WTC11 (cell line): ENCODE measurements at regions not wholly inside any gene's neighbourhood (a gene's known extent, or its start where the extent isn't known, plus 50 kb on each side); places are given as distances from the start of the nearest gene placed in this dataset.

ENCODE experiments used
- ATAC-seq: fragments of 200-7000 bp; cut with Tn5 transposase; 2 replicates; pipeline ENCODE4 v1.10.0; 2021; ENCODE audit warnings: mild to moderate bottlenecking, moderate library complexity
- CTCF ChIA-PET: fragments of 300-600 bp; sonication (Branson Sonifier 250); formaldehyde crosslinking; loops from one replicate; lab custom pipeline; 2021; ENCODE audit warnings: antibody characterized with exemption; lab: Charles Lee
- POLR2A ChIA-PET: fragments of 350-600 bp; sonication (Branson Sonifier 250); formaldehyde crosslinking; loops from one replicate; lab custom pipeline; 2021; ENCODE audit warnings: antibody characterized with exemption; lab: Charles Lee
- DNase-seq: peaks from one replicate; pipeline ENCODE4 v3.0.0; 2021; ENCODE audit warnings: low spot score
- H3K27ac Mint-ChIP-seq: 2 replicates; pipeline ENCODE4 v1.8.0; 2021; ENCODE audit warnings: mixed read lengths
- H3K27me3 Mint-ChIP-seq: 2 replicates; pipeline ENCODE4 v1.8.0; 2021; ENCODE audit warnings: low read depth, mild to moderate bottlenecking, moderate library complexity, mixed read lengths
- H3K36me3 Mint-ChIP-seq: 2 replicates; pipeline ENCODE4 v1.8.0; 2021; ENCODE audit warnings: mixed read lengths
- H3K4me1 Mint-ChIP-seq: 2 replicates; pipeline ENCODE4 v1.8.0; 2022; ENCODE audit warnings: mixed read lengths
- H3K4me3 Mint-ChIP-seq: 2 replicates; pipeline ENCODE4 v1.8.0; 2021; ENCODE audit warnings: mild to moderate bottlenecking, moderate library complexity, mixed read lengths
- H3K9me3 Mint-ChIP-seq: 2 replicates; pipeline ENCODE4 v1.8.0; 2021; ENCODE audit warnings: mixed read lengths
- AFF4 ChIP-seq: sonication (generic); formaldehyde crosslinking; IDR thresholded peaks from 2 replicates; pipeline ENCODE4 v1.8.1; 2023; ENCODE audit warnings: mild to moderate bottlenecking, missing genetic modification reagents, borderline replicate concordance
- ATF1 ChIP-seq: sonication (generic); formaldehyde crosslinking; IDR thresholded peaks from 2 replicates; pipeline ENCODE4 v1.8.1; 2023; ENCODE audit warnings: mild to moderate bottlenecking, moderate library complexity, missing genetic modification reagents
- CBFB ChIP-seq: sonication (generic); formaldehyde crosslinking; IDR thresholded peaks from 2 replicates; pipeline ENCODE4 v1.8.1; 2022; ENCODE audit warnings: mild to moderate bottlenecking, low read depth, missing genetic modification reagents
- CREM ChIP-seq: sonication (generic); formaldehyde crosslinking; IDR thresholded peaks from 2 replicates; pipeline ENCODE4 v1.8.1; 2022; ENCODE audit warnings: mild to moderate bottlenecking, missing genetic modification reagents, moderate library complexity
- EMX1 ChIP-seq: fragments of 250-450 bp; sonication (Bioruptor Pico); IDR thresholded peaks from 2 replicates; pipeline ENCODE4 v1.8.0; 2021; ENCODE audit warnings: mild to moderate bottlenecking
- FOXP1 ChIP-seq: sonication (generic); formaldehyde crosslinking; IDR thresholded peaks from 2 replicates; pipeline ENCODE4 v1.8.0; 2022; ENCODE audit warnings: missing genetic modification reagents, mild to moderate bottlenecking, moderate library complexity, borderline replicate concordance
- GABPB1 ChIP-seq: sonication (generic); formaldehyde crosslinking; IDR thresholded peaks from 2 replicates; pipeline ENCODE4 v1.8.1; 2023; ENCODE audit warnings: mild to moderate bottlenecking, missing genetic modification reagents
- JAZF1 ChIP-seq: fragments of 250-450 bp; sonication (Bioruptor Pico); IDR thresholded peaks from 2 replicates; pipeline ENCODE4 v1.9.0; 2021; ENCODE audit warnings: moderate library complexity, mild to moderate bottlenecking, inconsistent platforms
- MYBL2 ChIP-seq: sonication (generic); formaldehyde crosslinking; IDR thresholded peaks from 2 replicates; pipeline ENCODE4 v1.8.1; 2023; ENCODE audit warnings: mild to moderate bottlenecking, moderate library complexity, missing genetic modification reagents
- NFYB ChIP-seq: sonication (generic); formaldehyde crosslinking; conservative IDR thresholded peaks from 2 replicates; pipeline ENCODE4 v1.8.0; 2022; ENCODE audit warnings: low read depth, missing genetic modification reagents
- RELA ChIP-seq: sonication (generic); formaldehyde crosslinking; IDR thresholded peaks from 2 replicates; pipeline ENCODE4 v1.8.1; 2022; ENCODE audit warnings: missing genetic modification reagents, mild to moderate bottlenecking, borderline replicate concordance
- TP53 ChIP-seq: sonication (generic); formaldehyde crosslinking; IDR thresholded peaks from 2 replicates; pipeline ENCODE4 v1.8.1; 2023; ENCODE audit warnings: mild to moderate bottlenecking, missing genetic modification reagents
- ZNF121 ChIP-seq: sonication (generic); formaldehyde crosslinking; IDR thresholded peaks from 2 replicates; pipeline ENCODE4 v1.8.0; 2023; ENCODE audit warnings: missing genetic modification reagents
- ZNF232 ChIP-seq: sonication (generic); formaldehyde crosslinking; IDR thresholded peaks from 2 replicates; pipeline ENCODE4 v1.8.0; 2022; ENCODE audit warnings: mild to moderate bottlenecking, missing genetic modification reagents
- ZNF263 ChIP-seq: sonication (generic); formaldehyde crosslinking; IDR thresholded peaks from 2 replicates; pipeline ENCODE4 v1.8.1; 2022; ENCODE audit warnings: low read depth, mild to moderate bottlenecking, moderate library complexity, missing genetic modification reagents
- ZNF423 ChIP-seq: fragments of 250-450 bp; sonication (Bioruptor Pico); IDR thresholded peaks from 2 replicates; pipeline ENCODE4 v2.1.2; 2022; ENCODE audit warnings: mild to moderate bottlenecking, moderate library complexity
- ZNF512 ChIP-seq: sonication (generic); formaldehyde crosslinking; IDR thresholded peaks from 2 replicates; pipeline ENCODE4 v1.8.1; 2022; ENCODE audit warnings: missing genetic modification reagents, borderline replicate concordance
- TF ChIP-seq, protein P1 (sequence below): fragments of 250-450 bp; sonication (Bioruptor Pico); IDR thresholded peaks from 2 replicates; pipeline ENCODE4 v1.9.0; 2021; ENCODE audit warnings: mild to moderate bottlenecking
- TF ChIP-seq, protein P2 (sequence below): sonication (generic); formaldehyde crosslinking; IDR thresholded peaks from 2 replicates; pipeline ENCODE4 v1.8.0; 2023; ENCODE audit warnings: missing genetic modification reagents
- TF ChIP-seq, protein P3 (sequence below): sonication (generic); formaldehyde crosslinking; IDR thresholded peaks from 2 replicates; pipeline ENCODE4 v1.8.0; 2022; ENCODE audit warnings: mild to moderate bottlenecking, missing genetic modification reagents
- TF ChIP-seq, protein P4 (sequence below): sonication (generic); formaldehyde crosslinking; IDR thresholded peaks from 2 replicates; pipeline ENCODE4 v1.8.1; 2023; ENCODE audit warnings: mild to moderate bottlenecking, moderate library complexity, missing genetic modification reagents

DNA sequence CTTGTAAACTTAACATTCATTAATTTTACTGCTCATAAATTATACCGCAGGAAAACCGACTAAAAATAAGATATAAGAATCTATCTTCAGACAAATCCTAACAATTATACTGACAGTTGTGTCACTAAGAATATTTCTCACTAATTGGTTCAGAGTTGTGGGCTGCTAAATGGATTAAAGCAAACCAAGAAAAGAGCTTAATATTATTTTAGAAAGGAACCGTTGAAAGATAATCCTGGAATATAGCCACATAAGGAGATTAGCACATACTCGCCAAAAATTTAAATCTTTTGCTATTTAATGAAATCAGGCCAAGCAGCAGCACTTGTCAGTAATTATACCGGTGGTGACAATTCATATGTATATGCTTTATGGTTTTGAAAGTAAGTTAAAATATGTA, 132.8 kb downstream of the SLIT2 start (continued):
- no peak for TF ChIP-seq AFF4 (CRISPR knock-in tag)
- TF ChIP-seq, protein P1, sequence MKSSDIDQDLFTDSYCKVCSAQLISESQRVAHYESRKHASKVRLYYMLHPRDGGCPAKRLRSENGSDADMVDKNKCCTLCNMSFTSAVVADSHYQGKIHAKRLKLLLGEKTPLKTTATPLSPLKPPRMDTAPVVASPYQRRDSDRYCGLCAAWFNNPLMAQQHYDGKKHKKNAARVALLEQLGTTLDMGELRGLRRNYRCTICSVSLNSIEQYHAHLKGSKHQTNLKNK (CRISPR knock-in tag): no peak
- TF ChIP-seq MYBL2 (CRISPR knock-in tag): no peak
- TF ChIP-seq, protein P2, sequence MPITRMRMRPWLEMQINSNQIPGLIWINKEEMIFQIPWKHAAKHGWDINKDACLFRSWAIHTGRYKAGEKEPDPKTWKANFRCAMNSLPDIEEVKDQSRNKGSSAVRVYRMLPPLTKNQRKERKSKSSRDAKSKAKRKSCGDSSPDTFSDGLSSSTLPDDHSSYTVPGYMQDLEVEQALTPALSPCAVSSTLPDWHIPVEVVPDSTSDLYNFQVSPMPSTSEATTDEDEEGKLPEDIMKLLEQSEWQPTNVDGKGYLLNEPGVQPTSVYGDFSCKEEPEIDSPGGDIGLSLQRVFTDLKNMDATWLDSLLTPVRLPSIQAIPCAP (CRISPR knock-in tag): no peak
- TF ChIP-seq FOXP1 (CRISPR knock-in tag): no peak
- TF ChIP-seq EMX1 (CRISPR knock-in tag): no peak
- TF ChIP-seq NFYB (CRISPR knock-in tag): no peak
- no peak for TF ChIP-seq ATF1 (CRISPR knock-in tag)
- no peak for TF ChIP-seq CREM (CRISPR knock-in tag)
- TF ChIP-seq ZNF423 (CRISPR knock-in tag): no peak

DNA sequence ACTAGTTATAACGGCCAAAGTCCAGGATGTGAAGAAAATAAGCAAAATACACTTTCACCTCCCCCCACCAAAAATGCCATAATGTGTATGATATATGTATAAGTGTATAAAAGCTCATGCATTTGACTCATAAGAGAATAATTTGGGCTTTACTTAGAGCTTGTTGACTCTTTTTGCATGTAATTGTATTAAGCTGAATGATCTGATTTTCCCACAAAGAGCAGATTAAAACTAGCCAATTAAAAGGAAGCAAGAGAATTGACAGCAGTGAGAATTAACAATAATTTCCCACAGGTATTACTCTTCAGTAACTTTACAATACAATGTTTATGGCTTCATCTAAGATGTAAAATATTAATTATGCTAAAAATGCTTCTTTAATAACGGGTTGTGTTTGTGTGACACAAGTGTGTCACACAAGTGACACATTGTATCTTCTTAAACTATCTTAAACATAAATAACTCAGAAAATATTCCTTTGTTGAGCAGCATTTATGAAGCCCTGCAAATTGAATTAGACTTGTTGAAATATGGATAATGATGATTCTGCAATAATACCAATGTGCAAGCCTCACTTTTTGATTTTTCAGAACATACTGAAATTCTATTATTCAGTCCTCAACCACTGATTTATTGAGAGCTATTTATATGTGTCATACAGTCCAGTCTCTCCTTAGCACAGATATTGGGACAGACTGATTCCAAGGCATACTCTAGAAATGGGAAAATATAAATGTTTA, 134.5 kb downstream of the SLIT2 start:
- no peak for ATAC-seq
- ChIA-PET POLR2A (no interaction called here), CTCF (interaction anchor here (1.4 kb wide), 1 partner anchor 8 kb away, joined by 8 read pairs; no protein-coding TSS in a partner anchor)
- Mint-ChIP-seq H3K4me3 (no peak overlapping the region), H3K4me1 (no peaks in the 10 kb centered on the region), H3K27me3 (no peaks in the 10 kb centered on the region), H3K9me3 (no peaks in the 10 kb centered on the region), H3K36me3 (no peaks in the 10 kb centered on the region), H3K27ac (no peak overlapping the region)
- no peak for DNase-seq
- TF ChIP-seq ZNF121 (CRISPR knock-in tag) (no peak), ZNF263 (CRISPR knock-in tag) (no peak), AFF4 (CRISPR knock-in tag) (no peak), ZNF232 (CRISPR knock-in tag) (no peak), TP53 (CRISPR knock-in tag) (no peak), RELA (CRISPR knock-in tag) (no peak), CBFB (CRISPR knock-in tag) (no peak), MYBL2 (CRISPR knock-in tag) (no peak), GABPB1 (CRISPR knock-in tag) (no peak), ZNF512 (CRISPR knock-in tag) (no peak), JAZF1 (no peak)
- TF ChIP-seq, protein P2 (CRISPR knock-in tag): no peak
- TF ChIP-seq, protein P3, sequence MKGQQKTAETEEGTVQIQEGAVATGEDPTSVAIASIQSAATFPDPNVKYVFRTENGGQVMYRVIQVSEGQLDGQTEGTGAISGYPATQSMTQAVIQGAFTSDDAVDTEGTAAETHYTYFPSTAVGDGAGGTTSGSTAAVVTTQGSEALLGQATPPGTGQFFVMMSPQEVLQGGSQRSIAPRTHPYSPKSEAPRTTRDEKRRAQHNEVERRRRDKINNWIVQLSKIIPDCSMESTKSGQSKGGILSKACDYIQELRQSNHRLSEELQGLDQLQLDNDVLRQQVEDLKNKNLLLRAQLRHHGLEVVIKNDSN (CRISPR knock-in tag): no peak
- TF ChIP-seq, protein P4, sequence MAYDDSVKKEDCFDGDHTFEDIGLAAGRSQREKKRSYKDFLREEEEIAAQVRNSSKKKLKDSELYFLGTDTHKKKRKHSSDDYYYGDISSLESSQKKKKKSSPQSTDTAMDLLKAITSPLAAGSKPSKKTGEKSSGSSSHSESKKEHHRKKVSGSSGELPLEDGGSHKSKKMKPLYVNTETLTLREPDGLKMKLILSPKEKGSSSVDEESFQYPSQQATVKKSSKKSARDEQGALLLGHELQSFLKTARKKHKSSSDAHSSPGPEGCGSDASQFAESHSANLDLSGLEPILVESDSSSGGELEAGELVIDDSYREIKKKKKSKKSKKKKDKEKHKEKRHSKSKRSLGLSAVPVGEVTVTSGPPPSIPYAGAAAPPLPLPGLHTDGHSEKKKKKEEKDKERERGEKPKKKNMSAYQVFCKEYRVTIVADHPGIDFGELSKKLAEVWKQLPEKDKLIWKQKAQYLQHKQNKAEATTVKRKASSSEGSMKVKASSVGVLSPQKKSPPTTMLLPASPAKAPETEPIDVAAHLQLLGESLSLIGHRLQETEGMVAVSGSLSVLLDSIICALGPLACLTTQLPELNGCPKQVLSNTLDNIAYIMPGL (CRISPR knock-in tag): no peak
